ENCODE measurements at regions not wholly inside any gene's neighbourhood (a gene's known extent, or its start where the extent isn't known, plus 50 kb on each side); places are given as distances from the start of the nearest gene placed in this dataset.
A peak's percentile ranks its signal among the peaks of the same experiment; 100 is the strongest.

- Histone ChIP-seq H3K4me1 (replicated peaks) (no peaks in the 10 kb centered on the region), H3K9me3 (no peaks in the 10 kb centered on the region), H3K27me3 (replicated peaks; ENCODE audit: insufficient read depth) (no peaks in the 10 kb centered on the region), H3K27ac (peak overlapping the region in 1 of 2 donors; percentile 31), H3K4me3 (no peak overlapping the region), H3K36me3 (no peaks in the 10 kb centered on the region)
- intact Hi-C loops (cut with DNase I): no loop called here
- TF ChIP-seq CTCF (IDR thresholded peaks at IDR 0.05) (no peak), POLR2A (IDR thresholded peaks at IDR 0.05) (no peak), POLR2AphosphoS5 (IDR thresholded peaks at IDR 0.05) (no peak)
- 91% methylated on average over 3 of the region's 3 CpGs for WGBS
- no peak for DNase-seq (ENCODE audit: low spot score)
These were observed 324.0 kb upstream of the TMEM132C start for GRCh38 chr12:127942981-127943380.

- Histone ChIP-seq H3K9me3 (no peaks in the 10 kb centered on the region), H3K27ac (peak overlapping the region in 1 of 2 donors; percentile 31), H3K27me3 (replicated peaks; ENCODE audit: insufficient read depth) (no peaks in the 10 kb centered on the region), H3K36me3 (no peaks in the 10 kb centered on the region), H3K4me1 (replicated peaks) (no peaks in the 10 kb centered on the region), H3K4me3 (no peak overlapping the region)
- intact Hi-C loops (cut with DNase I): no loop called here
- DNase-seq (ENCODE audit: low spot score): no peak
- TF ChIP-seq POLR2A (IDR thresholded peaks at IDR 0.05) (no peak), POLR2AphosphoS5 (IDR thresholded peaks at IDR 0.05) (no peak), CTCF (IDR thresholded peaks at IDR 0.05) (no peak)
- WGBS: 50% methylated on average over 10 of the region's 10 CpGs
These were observed 323.3 kb upstream of the TMEM132C start for GRCh38 chr12:127943481-127944210.

GRCh38 chr12:127944211-127944899 is 322.6 kb upstream of the TMEM132C start:
- H3K4me3 ChIP-seq: no peak overlapping the region
- no peaks in the 10 kb centered on the region for H3K36me3 ChIP-seq
- no peaks in the 10 kb centered on the region for H3K27me3 ChIP-seq (replicated peaks; ENCODE audit: insufficient read depth)
- DNase-seq (ENCODE audit: low spot score): no peak
- intact Hi-C loops (cut with DNase I): no loop called here
- no peaks in the 10 kb centered on the region for H3K9me3 ChIP-seq
- 60% methylated on average over 9 of the region's 9 CpGs for WGBS
- TF ChIP-seq POLR2AphosphoS5 (IDR thresholded peaks at IDR 0.05): no peak
- TF ChIP-seq CTCF (IDR thresholded peaks at IDR 0.05): no peak
- TF ChIP-seq POLR2A (IDR thresholded peaks at IDR 0.05): no peak
- peak overlapping the region; percentile 30 to 65 for H3K27ac ChIP-seq
- no peaks in the 10 kb centered on the region for H3K4me1 ChIP-seq (replicated peaks)

- intact Hi-C loops (cut with DNase I): no loop called here
- 86% methylated on average over 5 of the region's 5 CpGs for WGBS
These were observed 309.8 kb upstream of the TMEM132C start for GRCh38 chr12:127957001-127957660.

More at GRCh38 chr12:127957001-127957660, 309.8 kb upstream of the TMEM132C start:
- Histone ChIP-seq H3K9me3 (no peaks in the 10 kb centered on the region), H3K27me3 (replicated peaks; ENCODE audit: insufficient read depth) (no peaks in the 10 kb centered on the region), H3K36me3 (no peaks in the 10 kb centered on the region), H3K4me1 (replicated peaks) (no peaks in the 10 kb centered on the region), H3K4me3 (no peak overlapping the region), H3K27ac (no peak overlapping the region)
- TF ChIP-seq CTCF (IDR thresholded peaks at IDR 0.05): no peak
- no peak for TF ChIP-seq POLR2A (IDR thresholded peaks at IDR 0.05)
- TF ChIP-seq POLR2AphosphoS5 (IDR thresholded peaks at IDR 0.05): no peak
- DNase-seq (ENCODE audit: low spot score): no peak

Data from prostate gland (tissue), 2 donors.